Neuron (in vitro differentiated cells): ENCODE measurements at regions not wholly inside any gene's neighbourhood (a gene's known extent, or its start where the extent isn't known, plus 50 kb on each side); places are given as distances from the start of the nearest gene placed in this dataset.

Experiments used
- H2AFZ ChIP-seq: one replicate; pipeline ENCODE4 v1.6.1; 2013; ENCODE audit warnings: low read depth, mild to moderate bottlenecking, inconsistent platforms, low read length, moderate library complexity
- H3K27me3 ChIP-seq: one replicate; pipeline ENCODE4 v1.6.1; 2013; ENCODE audit warnings: low read length; ENCODE audit not compliant: insufficient read depth
- H3K36me3 ChIP-seq: one replicate; pipeline ENCODE4 v1.6.1; 2013; ENCODE audit warnings: low read length; ENCODE audit not compliant: insufficient read depth
- H3K4me1 ChIP-seq: one replicate; pipeline ENCODE4 v1.6.1; 2013; ENCODE audit warnings: low read length; ENCODE audit not compliant: insufficient read depth
- H3K4me3 ChIP-seq: 2 replicates; pipeline ENCODE4 v1.5.1; 2013; ENCODE audit warnings: mild to moderate bottlenecking, low read length, moderate library complexity
- H3K9me3 ChIP-seq: one replicate; pipeline ENCODE4 v1.6.1; 2013; ENCODE audit warnings: low read length

DNA sequence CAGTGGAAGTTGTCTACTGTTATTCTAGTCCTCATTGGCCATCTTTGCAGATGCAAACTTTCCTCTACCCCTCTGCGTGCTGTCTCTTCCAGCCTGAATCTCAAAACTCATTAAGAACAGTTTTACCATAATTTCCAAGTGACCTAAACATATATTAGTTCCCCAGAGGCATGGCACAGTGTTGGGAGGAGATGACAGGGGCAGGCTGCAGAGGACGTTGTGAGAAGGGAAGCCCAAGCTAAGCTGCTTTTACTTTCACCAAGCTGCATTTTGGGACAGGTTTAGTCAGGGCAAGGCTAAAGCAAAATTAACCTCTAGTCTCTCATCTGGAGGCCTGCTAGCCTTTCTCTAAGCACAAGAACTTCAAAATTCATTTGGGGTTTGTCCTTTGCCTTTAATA lies 318.6 kb upstream of the SATB1 start:
- Histone ChIP-seq H3K36me3 (no peaks in the 10 kb centered on the region), H3K27me3 (no peaks in the 10 kb centered on the region), H3K9me3 (no peaks in the 10 kb centered on the region), H3K4me1 (no peaks in the 10 kb centered on the region), H3K4me3 (no peak overlapping the region), H2AFZ (no peak overlapping the region)

DNA sequence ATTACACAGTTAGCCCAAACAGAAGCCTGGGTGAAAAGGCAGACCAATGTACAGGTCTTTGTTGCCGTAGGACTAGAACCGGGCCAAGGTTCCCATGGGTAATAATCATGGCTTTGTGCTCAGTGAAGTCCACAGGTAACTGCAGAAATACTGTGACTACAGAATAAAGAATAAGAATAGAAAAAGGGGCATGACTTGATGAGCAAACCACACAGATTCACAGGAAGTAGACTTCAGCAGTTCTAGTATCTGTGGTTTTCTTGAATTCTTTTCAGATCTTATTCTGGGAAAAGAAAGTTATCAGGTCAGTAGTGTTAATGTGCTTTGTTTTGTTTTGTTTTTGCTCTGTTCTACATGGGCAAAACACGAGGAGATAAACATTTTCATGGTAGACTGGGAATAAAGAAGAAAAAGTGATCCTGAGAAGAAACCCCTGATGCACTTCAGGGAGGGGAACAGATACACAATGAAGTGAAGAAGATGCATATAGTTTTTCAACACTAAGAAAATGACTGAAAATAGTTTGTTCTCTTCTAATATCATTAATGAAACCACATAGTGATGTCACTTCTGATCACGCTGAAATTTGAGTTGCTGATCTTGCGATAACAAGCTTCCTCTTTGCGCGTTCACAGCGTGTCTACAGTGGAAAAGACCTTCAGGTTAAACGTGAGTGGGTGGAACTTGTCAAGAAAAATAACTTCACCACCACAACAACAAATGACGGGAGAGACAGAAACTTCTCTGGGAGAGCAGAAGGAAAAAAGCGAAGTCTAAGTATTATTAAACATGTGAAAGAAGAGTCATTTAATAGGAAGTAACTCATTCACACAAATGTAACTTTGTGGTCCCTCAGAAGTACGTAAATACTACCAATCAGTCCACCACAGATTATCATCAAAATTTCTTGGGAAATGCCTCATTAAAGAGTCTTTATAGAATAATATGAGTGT lies 315.8 kb upstream of the SATB1 start:
- no peak overlapping the region for H3K4me3 ChIP-seq
- no peaks in the 10 kb centered on the region for H3K27me3 ChIP-seq
- H2AFZ ChIP-seq, result no peak overlapping the region
- H3K4me1 ChIP-seq, result no peaks in the 10 kb centered on the region
- no peaks in the 10 kb centered on the region for H3K36me3 ChIP-seq
- no peaks in the 10 kb centered on the region for H3K9me3 ChIP-seq

DNA sequence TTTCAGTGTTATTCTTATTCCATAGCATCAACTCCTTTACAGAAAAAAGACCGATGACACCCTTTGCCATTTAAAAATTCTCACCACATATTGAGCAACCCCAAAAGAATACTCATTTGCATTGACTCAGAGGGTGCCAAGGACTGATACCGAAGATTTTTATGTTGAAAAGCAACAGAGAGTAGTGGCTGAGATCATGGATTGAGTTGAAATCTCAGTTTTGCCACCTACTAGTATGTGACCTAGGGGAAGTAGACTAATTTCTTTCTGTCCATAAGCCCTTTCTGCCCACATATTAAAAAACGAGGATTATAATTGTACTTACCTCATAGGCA lies 313.9 kb upstream of the SATB1 start:
- Histone ChIP-seq H2AFZ (no peak overlapping the region), H3K4me1 (no peaks in the 10 kb centered on the region), H3K27me3 (no peaks in the 10 kb centered on the region), H3K36me3 (no peaks in the 10 kb centered on the region), H3K9me3 (no peaks in the 10 kb centered on the region), H3K4me3 (no peak overlapping the region)

DNA sequence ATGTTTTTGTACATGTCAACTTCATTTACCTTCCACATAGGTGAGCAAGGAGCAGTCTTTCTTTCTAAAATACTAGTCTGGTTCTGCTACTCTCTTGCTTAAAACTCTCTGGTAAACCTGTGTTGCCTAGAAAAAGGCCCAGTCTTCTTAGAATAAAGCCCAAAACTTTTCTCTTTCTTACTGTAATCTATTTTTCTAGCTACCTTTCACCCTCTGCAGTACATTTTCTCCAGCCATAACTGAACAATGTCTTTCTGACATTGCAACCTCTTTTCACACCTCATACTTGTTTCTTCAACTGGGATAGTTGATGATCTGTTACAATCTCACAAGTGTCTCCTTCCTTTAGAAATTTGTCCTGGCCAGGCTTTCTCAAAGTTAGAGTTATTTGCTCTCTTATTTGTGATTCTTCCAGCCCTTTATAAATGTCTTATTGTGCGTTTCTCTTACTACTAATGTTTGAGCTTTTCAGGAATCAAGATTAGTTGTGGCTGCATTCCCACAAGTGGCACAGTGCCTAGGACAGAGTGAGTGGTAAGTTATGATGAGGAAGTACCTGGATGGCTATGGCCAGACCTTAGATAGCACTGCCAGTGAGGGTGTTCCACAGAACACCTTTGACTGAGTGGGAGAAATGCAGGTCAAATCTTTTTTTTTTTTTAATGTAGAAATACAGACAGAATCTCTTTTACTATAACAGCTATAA lies 313.4 kb upstream of the SATB1 start:
- Histone ChIP-seq H3K9me3 (no peaks in the 10 kb centered on the region), H2AFZ (no peak overlapping the region), H3K4me3 (no peak overlapping the region), H3K36me3 (no peaks in the 10 kb centered on the region), H3K4me1 (no peaks in the 10 kb centered on the region), H3K27me3 (no peaks in the 10 kb centered on the region)

- H3K9me3 ChIP-seq, result no peaks in the 10 kb centered on the region
- H3K4me3 ChIP-seq, result no peak overlapping the region
These were observed 309.9 kb upstream of the SATB1 start for GRCh38 chr3:18735005-18735404.

DNA sequence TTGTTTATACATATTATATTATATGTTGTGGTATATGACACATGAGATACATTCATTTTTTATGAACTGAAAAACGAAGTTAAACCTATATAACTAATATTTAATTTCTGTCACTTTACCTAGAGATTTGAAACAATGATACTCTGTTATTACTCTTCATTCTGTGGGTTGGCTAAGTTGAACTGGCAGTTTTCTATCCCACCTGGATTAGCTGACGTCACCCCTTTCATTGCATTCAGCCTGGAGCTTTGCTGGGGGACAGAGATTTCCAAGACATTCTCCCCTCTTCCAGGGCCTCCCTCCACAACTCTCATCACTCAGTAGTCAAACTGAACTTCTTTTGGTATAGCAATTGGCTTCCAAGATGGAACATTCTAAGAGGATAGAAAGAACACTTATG lies 309.2 kb upstream of the SATB1 start:
- Histone ChIP-seq H3K9me3 (no peaks in the 10 kb centered on the region), H2AFZ (no peak overlapping the region), H3K36me3 (no peaks in the 10 kb centered on the region), H3K27me3 (no peaks in the 10 kb centered on the region), H3K4me3 (no peak overlapping the region), H3K4me1 (no peaks in the 10 kb centered on the region)

More at GRCh38 chr3:18735005-18735404, 309.9 kb upstream of the SATB1 start:
- H2AFZ ChIP-seq, result no peak overlapping the region
- no peaks in the 10 kb centered on the region for H3K36me3 ChIP-seq
- H3K4me1 ChIP-seq, result no peaks in the 10 kb centered on the region
- no peaks in the 10 kb centered on the region for H3K27me3 ChIP-seq

- Histone ChIP-seq H2AFZ (no peak overlapping the region), H3K4me3 (no peak overlapping the region), H3K36me3 (no peaks in the 10 kb centered on the region), H3K9me3 (no peaks in the 10 kb centered on the region), H3K4me1 (no peaks in the 10 kb centered on the region), H3K27me3 (no peaks in the 10 kb centered on the region)
These were observed 307.3 kb upstream of the SATB1 start for GRCh38 chr3:18732474-18732873.

DNA sequence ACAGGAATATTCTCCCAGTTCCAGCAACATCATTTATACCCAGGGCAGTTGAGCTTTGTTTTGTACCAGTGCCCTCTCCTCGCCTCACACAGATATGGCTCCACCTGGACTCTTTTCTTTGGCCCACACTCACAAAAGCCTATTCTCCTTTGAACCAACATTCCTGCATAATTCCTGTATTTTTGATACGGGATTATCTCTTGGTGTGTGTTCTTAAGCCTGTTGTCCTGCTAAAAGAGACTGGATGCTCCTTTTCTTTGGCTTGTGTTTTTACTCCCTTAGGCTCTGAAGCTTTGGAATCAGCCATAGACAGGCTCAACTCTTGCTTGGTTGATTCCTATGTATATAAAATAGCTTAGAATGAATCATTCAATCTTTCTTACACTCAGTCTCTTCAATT lies 305.4 kb upstream of the SATB1 start:
- H3K4me1 ChIP-seq, result no peaks in the 10 kb centered on the region
- H3K4me3 ChIP-seq, result no peak overlapping the region
- no peaks in the 10 kb centered on the region for H3K36me3 ChIP-seq
- no peaks in the 10 kb centered on the region for H3K27me3 ChIP-seq
- no peaks in the 10 kb centered on the region for H3K9me3 ChIP-seq
- H2AFZ ChIP-seq, result no peak overlapping the region

- Histone ChIP-seq H3K9me3 (no peaks in the 10 kb centered on the region), H3K27me3 (no peaks in the 10 kb centered on the region), H2AFZ (no peak overlapping the region), H3K4me1 (no peaks in the 10 kb centered on the region), H3K4me3 (no peak overlapping the region), H3K36me3 (no peaks in the 10 kb centered on the region)
These were observed 304.5 kb upstream of the SATB1 start for GRCh38 chr3:18729671-18730070.

DNA sequence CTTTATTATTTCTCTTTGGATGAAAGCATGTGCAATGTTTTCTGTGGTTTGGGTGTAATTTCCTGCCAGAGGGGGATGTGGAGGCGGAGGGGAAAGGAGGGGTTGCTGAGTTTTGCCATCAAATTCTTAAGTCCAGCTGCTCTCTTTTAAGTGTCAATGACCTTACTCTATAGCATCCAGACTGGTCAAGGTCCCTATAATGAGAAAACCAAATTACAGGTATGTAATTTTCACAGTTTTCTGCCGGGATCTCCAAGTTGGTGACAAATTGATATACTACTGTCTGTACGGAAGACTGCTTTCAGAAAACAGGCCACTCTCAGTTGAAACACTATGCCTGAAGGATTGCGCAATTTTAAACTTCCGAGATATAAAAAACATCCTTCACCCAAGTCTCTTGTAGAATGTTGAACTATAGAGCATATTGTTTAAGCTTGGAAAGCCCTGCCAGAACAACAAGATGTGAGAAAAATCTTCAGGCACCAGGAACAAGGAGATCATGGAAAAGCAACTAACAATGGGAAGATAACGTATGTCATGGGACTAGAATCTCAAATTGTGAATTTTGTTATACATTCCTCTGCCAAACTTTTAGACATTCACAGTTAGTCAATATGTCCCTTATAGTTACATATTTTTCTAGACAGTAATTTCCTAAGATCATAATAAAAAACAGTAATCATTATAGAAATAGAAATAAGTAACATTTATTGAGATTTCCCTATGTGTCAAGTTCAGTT lies 300.7 kb upstream of the SATB1 start:
- no peaks in the 10 kb centered on the region for H3K27me3 ChIP-seq
- H2AFZ ChIP-seq, result no peak overlapping the region

DNA sequence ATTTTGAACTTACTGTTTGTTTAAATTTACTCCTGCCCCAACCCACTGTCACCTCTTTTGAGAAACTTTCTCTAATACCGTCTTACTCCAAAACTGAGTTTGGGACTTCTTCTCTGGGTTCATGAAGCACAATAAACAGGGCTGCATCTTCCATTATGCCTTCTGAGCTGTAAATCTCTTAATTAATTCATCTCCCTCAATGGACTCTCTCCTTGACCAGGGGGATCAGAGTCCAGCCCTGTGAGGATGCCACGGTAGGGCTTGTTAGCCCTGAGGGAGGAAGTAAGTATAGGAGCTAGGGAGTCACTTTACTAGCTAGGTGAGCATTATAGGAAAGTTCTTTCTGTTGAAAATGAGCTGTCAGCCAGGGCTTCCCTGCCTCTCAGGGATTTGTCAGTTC lies 299.3 kb upstream of the SATB1 start:
- Histone ChIP-seq H3K9me3 (no peaks in the 10 kb centered on the region), H3K4me3 (no peak overlapping the region), H2AFZ (no peak overlapping the region), H3K4me1 (no peaks in the 10 kb centered on the region), H3K36me3 (no peaks in the 10 kb centered on the region), H3K27me3 (no peaks in the 10 kb centered on the region)

More for the DNA sequence above, 300.7 kb upstream of the SATB1 start:
- Histone ChIP-seq H3K9me3 (no peaks in the 10 kb centered on the region), H3K4me1 (no peaks in the 10 kb centered on the region), H3K36me3 (no peaks in the 10 kb centered on the region), H3K4me3 (no peak overlapping the region)

DNA sequence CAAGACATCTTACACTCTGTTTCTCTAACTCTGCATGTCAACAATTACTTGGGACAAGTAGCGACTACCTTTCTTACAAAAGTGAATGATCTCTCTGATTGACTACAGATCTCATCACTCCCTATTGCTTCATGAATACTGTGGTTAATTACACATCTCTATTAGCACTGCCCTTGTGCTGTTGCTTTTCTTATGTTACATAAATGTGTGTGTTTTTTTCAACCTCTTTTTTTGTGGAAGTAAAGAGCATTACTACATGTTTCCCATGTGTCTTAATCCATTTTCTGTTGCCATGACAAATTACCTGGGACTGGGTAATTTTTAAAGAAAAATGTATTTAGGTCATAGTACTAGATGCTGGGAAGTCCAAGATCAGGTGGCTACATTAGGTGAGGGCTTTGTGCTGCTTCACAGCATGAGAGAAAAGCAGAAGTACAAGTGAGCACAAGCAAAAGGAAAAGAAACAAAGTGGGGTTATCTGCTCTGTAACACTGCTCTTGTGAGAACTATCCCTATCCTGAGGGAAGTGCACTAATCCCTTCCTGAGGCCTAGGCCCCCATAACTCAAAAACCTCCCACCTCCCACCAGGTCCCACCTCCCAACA lies 298.2 kb upstream of the SATB1 start:
- Histone ChIP-seq H3K36me3 (no peaks in the 10 kb centered on the region), H3K9me3 (no peaks in the 10 kb centered on the region), H3K4me1 (no peaks in the 10 kb centered on the region), H3K4me3 (no peak overlapping the region), H2AFZ (no peak overlapping the region), H3K27me3 (no peaks in the 10 kb centered on the region)

GRCh38 chr3:18720543-18720942 lies 295.4 kb upstream of the SATB1 start:
- no peak overlapping the region for H3K4me3 ChIP-seq
- H2AFZ ChIP-seq, result no peak overlapping the region
- H3K9me3 ChIP-seq, result no peaks in the 10 kb centered on the region
- H3K4me1 ChIP-seq, result no peaks in the 10 kb centered on the region
- H3K27me3 ChIP-seq, result no peaks in the 10 kb centered on the region
- H3K36me3 ChIP-seq, result no peaks in the 10 kb centered on the region
